ENCODE measurements at regions not wholly inside any gene's neighbourhood (a gene's known extent, or its start where the extent isn't known, plus 50 kb on each side); places are given as distances from the start of the nearest gene placed in this dataset.

DNA sequence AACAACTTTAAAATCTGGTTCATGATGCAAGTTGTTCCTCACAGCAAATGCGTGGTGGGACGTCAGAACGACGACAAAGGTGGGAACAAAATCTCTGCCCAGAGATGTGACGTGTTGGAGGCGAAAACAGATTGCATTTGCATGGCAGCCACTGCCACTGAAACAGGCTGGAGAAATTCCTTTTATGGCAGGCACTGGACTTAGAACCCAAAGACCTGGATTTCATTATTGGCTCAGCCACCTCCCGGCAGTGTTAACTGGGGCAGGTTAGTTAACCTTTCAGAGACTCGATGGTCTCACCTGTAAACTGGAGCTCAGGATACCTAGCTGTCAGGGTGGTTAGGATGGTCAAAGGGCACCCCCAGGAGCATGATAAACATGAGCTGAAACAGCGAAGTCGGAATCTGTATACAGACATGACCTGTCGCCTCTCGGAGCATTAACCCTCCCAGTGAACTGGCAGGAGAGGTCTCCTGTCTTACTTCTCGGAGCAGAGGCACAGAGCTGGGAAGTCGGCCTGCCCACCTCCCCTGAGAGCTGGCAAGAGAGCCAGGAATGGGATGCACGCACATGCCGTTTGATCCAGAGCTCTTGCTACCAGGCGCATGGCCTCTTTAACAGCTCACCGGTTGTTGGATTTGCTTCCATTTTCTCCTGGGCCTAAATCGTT lies 59.2 kb upstream of the TARBP1 start (continued):
- TF ChIP-seq ATF5 (CRISPR knock-in tag; IDR thresholded peaks at IDR 0.05; ENCODE audit: low read depth) (no peak), ZNF878 (CRISPR knock-in tag; IDR thresholded peaks at IDR 0.05) (no peak), ZNF276 (CRISPR knock-in tag; IDR thresholded peaks at IDR 0.05; ENCODE audit: low read depth) (no peak), RCOR2 (CRISPR knock-in tag; IDR thresholded peaks at IDR 0.05) (no peak), SCMH1 (CRISPR knock-in tag; IDR thresholded peaks at IDR 0.05; ENCODE audit: borderline replicate concordance) (no peak), GTF3A (CRISPR knock-in tag; conservative IDR thresholded peaks at IDR 0.05) (no peak), PCBP2 (optimal IDR thresholded peaks at IDR 0.05; ENCODE audit: low read depth, low read length, poor library complexity, severe bottlenecking) (no peak), HNF4A (CRISPR knock-in tag; IDR thresholded peaks at IDR 0.05) (peak; percentile 85), ZNF616 (CRISPR knock-in tag; IDR thresholded peaks at IDR 0.05; ENCODE audit: low read depth) (no peak), EED (CRISPR knock-in tag; IDR thresholded peaks at IDR 0.05) (no peak), TCF7 (IDR thresholded peaks at IDR 0.05; ENCODE audit: low read depth) (no peak), ZBTB2 (CRISPR knock-in tag; IDR thresholded peaks at IDR 0.05; ENCODE audit: low read depth) (no peak), ZNF543 (CRISPR knock-in tag; IDR thresholded peaks at IDR 0.05) (0 out of 2 replicates have a peak, but pooled peaks have one; percentile 20), ZNF205 (CRISPR knock-in tag; IDR thresholded peaks at IDR 0.05) (no peak), ZNF552 (CRISPR knock-in tag; IDR thresholded peaks at IDR 0.05; ENCODE audit: borderline replicate concordance) (no peak), AGO1 (IDR thresholded peaks at IDR 0.05; ENCODE audit: low read depth, low read length, poor library complexity, severe bottlenecking) (no peak), ZSCAN21 (CRISPR knock-in tag; IDR thresholded peaks at IDR 0.05; ENCODE audit: borderline replicate concordance) (no peak), CREBL2 (CRISPR knock-in tag; IDR thresholded peaks at IDR 0.05; ENCODE audit: borderline replicate concordance) (no peak), HNRNPUL1 (IDR thresholded peaks at IDR 0.05; ENCODE audit: low read depth, low read length) (no peak), MYC (CRISPR knock-in tag; IDR thresholded peaks at IDR 0.05; ENCODE audit: borderline replicate concordance) (0 out of 2 replicates have a peak, but pooled peaks have one; percentile 32), YEATS4 (CRISPR knock-in tag; IDR thresholded peaks at IDR 0.05; ENCODE audit: borderline replicate concordance) (no peak), BHLHE40 (IDR thresholded peaks at IDR 0.05; ENCODE audit: low read length) (no peak), TOPORS (CRISPR knock-in tag; IDR thresholded peaks at IDR 0.05) (0 out of 2 replicates have a peak, but pooled peaks have one; percentile 38), IKZF1 (IDR thresholded peaks at IDR 0.05) (no peak)

Data from HepG2 (cell line).